ENCODE measurements at regions not wholly inside any gene's neighbourhood (a gene's known extent, or its start where the extent isn't known, plus 50 kb on each side); places are given as distances from the start of the nearest gene placed in this dataset.

DNA sequence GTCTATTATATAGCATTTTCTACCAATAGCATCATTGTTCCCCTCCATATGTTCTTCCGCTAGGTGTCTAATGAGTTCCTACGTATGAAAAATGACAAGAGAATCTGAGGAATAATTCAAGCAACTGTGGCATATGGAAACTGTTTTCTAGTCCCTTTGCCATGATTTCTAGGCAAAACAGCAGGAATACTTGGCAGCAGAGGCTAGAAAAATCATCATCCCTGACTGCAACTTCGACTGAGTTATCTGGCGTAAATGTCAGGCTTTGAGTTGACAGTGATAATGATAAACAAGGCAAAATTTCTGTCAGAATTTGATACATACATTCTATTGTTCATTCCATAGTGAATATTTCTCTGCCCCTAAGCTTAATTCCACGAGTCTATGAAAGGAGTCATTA, 572.8 kb upstream of the USP15 start:
- DNase-seq (ENCODE audit: low spot score): no peak
- TF ChIP-seq, protein P1, sequence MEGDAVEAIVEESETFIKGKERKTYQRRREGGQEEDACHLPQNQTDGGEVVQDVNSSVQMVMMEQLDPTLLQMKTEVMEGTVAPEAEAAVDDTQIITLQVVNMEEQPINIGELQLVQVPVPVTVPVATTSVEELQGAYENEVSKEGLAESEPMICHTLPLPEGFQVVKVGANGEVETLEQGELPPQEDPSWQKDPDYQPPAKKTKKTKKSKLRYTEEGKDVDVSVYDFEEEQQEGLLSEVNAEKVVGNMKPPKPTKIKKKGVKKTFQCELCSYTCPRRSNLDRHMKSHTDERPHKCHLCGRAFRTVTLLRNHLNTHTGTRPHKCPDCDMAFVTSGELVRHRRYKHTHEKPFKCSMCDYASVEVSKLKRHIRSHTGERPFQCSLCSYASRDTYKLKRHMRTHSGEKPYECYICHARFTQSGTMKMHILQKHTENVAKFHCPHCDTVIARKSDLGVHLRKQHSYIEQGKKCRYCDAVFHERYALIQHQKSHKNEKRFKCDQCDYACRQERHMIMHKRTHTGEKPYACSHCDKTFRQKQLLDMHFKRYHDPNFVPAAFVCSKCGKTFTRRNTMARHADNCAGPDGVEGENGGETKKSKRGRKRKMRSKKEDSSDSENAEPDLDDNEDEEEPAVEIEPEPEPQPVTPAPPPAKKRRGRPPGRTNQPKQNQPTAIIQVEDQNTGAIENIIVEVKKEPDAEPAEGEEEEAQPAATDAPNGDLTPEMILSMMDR (IDR thresholded peaks at IDR 0.05; ENCODE audit: extremely low read depth, insufficient read depth, missing control alignments): no peak
- in situ Hi-C loops (cut with MboI; ENCODE audit: low pct_unique_long_range_greater_than_20kb, low sequenced_read_pairs, unreplicated experiment): no loop called here

DNA sequence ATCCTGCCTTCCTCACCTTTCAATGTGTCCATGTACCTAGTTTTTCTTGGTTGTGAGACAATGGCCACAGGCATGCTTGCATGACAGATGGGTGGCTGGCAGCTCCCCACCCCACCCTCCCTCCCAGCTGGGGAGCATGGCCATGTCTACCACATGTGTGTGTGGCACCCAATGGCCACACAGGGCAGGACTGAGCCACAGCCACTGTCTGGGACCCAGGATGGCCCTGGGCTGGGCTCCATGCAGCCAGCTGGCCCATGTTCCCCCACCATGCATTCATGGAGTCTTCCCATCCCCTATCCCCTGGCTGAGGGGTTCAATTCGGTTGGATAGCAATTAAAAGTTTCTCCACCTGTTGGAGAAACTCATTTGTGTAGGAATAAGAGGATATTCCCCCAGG, 566.0 kb upstream of the USP15 start:
- in situ Hi-C loops (cut with MboI; ENCODE audit: low pct_unique_long_range_greater_than_20kb, low sequenced_read_pairs, unreplicated experiment): no loop called here
- TF ChIP-seq, protein P1 (IDR thresholded peaks at IDR 0.05; ENCODE audit: extremely low read depth, insufficient read depth, missing control alignments): no peak
- DNase-seq (ENCODE audit: low spot score): no peak

DNA sequence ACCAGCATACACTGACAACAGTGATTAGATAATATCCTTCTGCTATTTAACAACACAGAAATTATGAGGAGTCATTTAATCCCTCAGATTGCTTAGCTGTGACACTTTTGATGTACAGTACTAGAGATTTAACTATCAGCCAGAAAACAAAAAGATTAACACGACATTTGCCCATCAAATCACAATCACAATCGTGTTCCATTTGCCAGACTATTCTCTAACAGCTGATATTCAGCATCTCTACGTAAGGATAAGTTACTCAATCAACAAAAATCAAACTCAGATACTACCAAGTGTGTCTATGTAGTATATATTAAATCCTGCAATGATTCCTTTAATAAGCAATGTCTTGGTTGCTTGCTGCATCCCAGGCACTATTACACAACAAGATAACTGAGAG, 558.7 kb upstream of the USP15 start:
- in situ Hi-C loops (cut with MboI; ENCODE audit: low pct_unique_long_range_greater_than_20kb, low sequenced_read_pairs, unreplicated experiment): no loop called here
- no peak for DNase-seq (ENCODE audit: low spot score)
- TF ChIP-seq, protein P1 (IDR thresholded peaks at IDR 0.05; ENCODE audit: extremely low read depth, insufficient read depth, missing control alignments): no peak

DNA sequence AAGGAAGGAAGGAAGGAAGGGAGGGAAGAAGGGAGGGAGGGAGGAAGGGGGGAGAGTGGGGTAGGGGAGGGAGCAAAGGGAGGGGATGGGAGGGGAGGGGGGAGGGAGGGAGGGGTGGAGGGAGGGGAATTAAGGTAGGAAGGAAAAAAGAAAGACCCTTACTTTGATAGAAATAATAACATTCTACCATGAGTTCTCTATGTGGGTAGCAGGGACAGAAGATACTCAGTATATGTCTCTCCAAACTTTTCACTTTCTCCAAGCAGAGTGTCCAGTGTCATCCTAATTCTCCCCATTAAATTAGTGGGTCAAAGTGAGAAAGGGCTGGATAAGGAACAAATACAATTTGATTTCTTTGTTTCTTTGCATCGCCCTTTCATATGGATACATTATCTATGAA, 553.4 kb upstream of the USP15 start:
- no peak for DNase-seq (ENCODE audit: low spot score)
- TF ChIP-seq, protein P1 (IDR thresholded peaks at IDR 0.05; ENCODE audit: extremely low read depth, insufficient read depth, missing control alignments): no peak
- in situ Hi-C loops (cut with MboI; ENCODE audit: low pct_unique_long_range_greater_than_20kb, low sequenced_read_pairs, unreplicated experiment): no loop called here

DNA sequence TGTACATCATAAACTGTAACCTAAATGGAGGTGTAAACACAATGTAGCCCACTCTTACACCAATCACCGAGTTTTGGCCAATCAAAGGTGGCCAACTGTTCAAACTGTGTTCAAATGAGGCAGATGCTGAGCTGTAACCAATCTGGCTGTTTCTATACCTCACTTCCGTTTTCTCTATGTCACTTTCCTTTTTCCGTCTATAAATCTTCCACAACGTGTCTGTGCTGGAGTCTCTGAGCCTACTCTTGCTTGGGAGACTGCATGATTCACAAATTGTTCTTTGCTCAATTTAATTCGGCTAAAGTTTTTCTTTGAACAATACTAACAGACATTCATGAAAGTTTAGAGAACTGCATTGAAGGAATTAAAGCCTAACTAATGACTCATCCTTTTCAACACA, 547.1 kb upstream of the USP15 start:
- DNase-seq (ENCODE audit: low spot score): no peak
- in situ Hi-C loops (cut with MboI; ENCODE audit: low pct_unique_long_range_greater_than_20kb, low sequenced_read_pairs, unreplicated experiment): no loop called here
- TF ChIP-seq, protein P1 (IDR thresholded peaks at IDR 0.05; ENCODE audit: extremely low read depth, insufficient read depth, missing control alignments): no peak

DNA sequence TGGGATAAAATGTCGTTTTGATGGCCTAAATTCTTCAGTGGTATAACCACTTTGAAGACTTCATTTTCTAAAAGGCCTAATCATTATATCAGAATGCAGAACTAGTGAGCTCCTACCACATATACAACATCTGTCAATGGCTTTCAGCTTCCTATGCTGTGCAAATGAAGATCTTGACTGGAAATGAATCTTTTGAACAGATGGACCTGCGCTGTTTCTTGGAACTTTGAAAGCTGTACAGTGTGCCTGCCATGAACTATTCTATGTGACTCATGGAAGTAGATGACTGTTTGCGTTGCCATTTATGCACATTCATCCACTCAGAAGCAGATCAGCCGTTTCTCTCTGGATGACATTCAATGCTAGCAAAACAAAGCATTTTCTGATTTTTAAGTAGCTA, 542.2 kb upstream of the USP15 start:
- TF ChIP-seq, protein P1 (IDR thresholded peaks at IDR 0.05; ENCODE audit: extremely low read depth, insufficient read depth, missing control alignments): no peak
- no peak for DNase-seq (ENCODE audit: low spot score)
- in situ Hi-C loops (cut with MboI; ENCODE audit: low pct_unique_long_range_greater_than_20kb, low sequenced_read_pairs, unreplicated experiment): no loop called here

DNA sequence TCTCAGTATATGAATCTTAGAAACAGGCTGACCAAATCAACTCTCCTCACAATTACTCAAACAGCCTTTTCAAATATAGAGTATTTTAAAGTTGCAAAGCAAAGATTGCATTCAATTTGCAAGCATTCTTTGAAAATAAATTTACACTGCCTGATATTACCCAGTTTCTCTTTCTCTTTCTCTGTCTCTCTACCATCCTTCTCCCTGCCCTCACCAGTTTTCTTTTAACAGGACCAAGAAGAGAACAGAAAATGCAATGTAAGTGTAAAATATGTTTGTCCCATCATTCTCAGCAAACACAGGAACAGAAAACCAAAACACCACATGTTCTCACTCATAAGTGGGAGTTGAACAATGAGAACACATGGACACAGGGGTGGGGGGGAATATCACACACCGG, 520.3 kb upstream of the USP15 start:
- TF ChIP-seq, protein P1 (IDR thresholded peaks at IDR 0.05; ENCODE audit: extremely low read depth, insufficient read depth, missing control alignments): no peak
- in situ Hi-C loops (cut with MboI; ENCODE audit: low pct_unique_long_range_greater_than_20kb, low sequenced_read_pairs, unreplicated experiment): no loop called here
- no peak for DNase-seq (ENCODE audit: low spot score)
